ENCODE measurements at regions not wholly inside any gene's neighbourhood (a gene's known extent, or its start where the extent isn't known, plus 50 kb on each side); places are given as distances from the start of the nearest gene placed in this dataset.

- no peak for TF ChIP-seq CTCF (conservative IDR thresholded peaks at IDR 0.05 in 1 of 2, IDR thresholded peaks at IDR 0.05 in 1 of 2; ENCODE audit: low read depth in 1 of 2, low read length in 2 of 2)
- TF ChIP-seq EZH2 (IDR thresholded peaks at IDR 0.05; ENCODE audit: low read length, missing control alignments), result no peak
These were observed 253.1 kb downstream of the HAPSTR1 start for GRCh38 chr16:9344508-9344907.

All from fibroblast of lung (primary cell).